ENCODE measurements at regions not wholly inside any gene's neighbourhood (a gene's known extent, or its start where the extent isn't known, plus 50 kb on each side); places are given as distances from the start of the nearest gene placed in this dataset.

GRCh38 chr10:59108296-59108870 lies 68.1 kb upstream of the PHYHIPL start:
- TF ChIP-seq CTCF (IDR thresholded peaks at IDR 0.05; ENCODE audit: low read depth, low read length), result no peak
- no peak for TF ChIP-seq EZH2phosphoT487 (IDR thresholded peaks at IDR 0.05; ENCODE audit: low read depth)

Measured in OCI-LY3 (cell line).